ENCODE measurements at regions not wholly inside any gene's neighbourhood (a gene's known extent, or its start where the extent isn't known, plus 50 kb on each side); places are given as distances from the start of the nearest gene placed in this dataset.

- Histone ChIP-seq H3K79me2 (ENCODE audit: insufficient read depth, low read length) (no peaks in the 10 kb centered on the region), H3K9ac (ENCODE audit: low read depth, low read length, poor library complexity, severe bottlenecking) (no peak overlapping the region), H3K27me3 (ENCODE audit: insufficient read depth, low read length, poor library complexity, severe bottlenecking) (no peaks in the 10 kb centered on the region), H3F3A (ENCODE audit: low read depth) (no peaks in the 10 kb centered on the region), H3K4me2 (ENCODE audit: low read depth, low read length, poor library complexity, severe bottlenecking) (no peak overlapping the region), H3K9me2 (replicated peaks; ENCODE audit: low read depth, low read length) (no peaks in the 10 kb centered on the region), H3K4me3 (ENCODE audit: low read length, poor library complexity, severe bottlenecking) (no peak overlapping the region), H4K20me1 (ENCODE audit: insufficient read depth, low read length, poor library complexity, severe bottlenecking) (no peaks in the 10 kb centered on the region), H3K4me1 (ENCODE audit: insufficient read depth, low read length, poor library complexity, severe bottlenecking) (no peaks in the 10 kb centered on the region), H3K9me3 (ENCODE audit: insufficient read depth, low read depth, low read length) (no peaks in the 10 kb centered on the region), H2AFZ (ENCODE audit: low read length) (no peak overlapping the region), H3K36me3 (ENCODE audit: insufficient read depth, low read length) (no peaks in the 10 kb centered on the region)
- no peak for TF ChIP-seq EZH2phosphoT487 (IDR thresholded peaks at IDR 0.05; ENCODE audit: borderline replicate concordance)
- TF ChIP-seq CTCF (conservative IDR thresholded peaks at IDR 0.05; ENCODE audit: low read length): no peak
Measured at GRCh38 chr7:41451826-41452225, 251.1 kb downstream of the INHBA start.

- Histone ChIP-seq H3K9ac (ENCODE audit: low read depth, low read length, poor library complexity, severe bottlenecking) (no peak overlapping the region), H2AFZ (ENCODE audit: low read length) (no peak overlapping the region), H3K9me2 (replicated peaks; ENCODE audit: low read depth, low read length) (no peaks in the 10 kb centered on the region), H3K9me3 (ENCODE audit: insufficient read depth, low read depth, low read length) (no peaks in the 10 kb centered on the region), H3K79me2 (ENCODE audit: insufficient read depth, low read length) (no peaks in the 10 kb centered on the region), H3K4me2 (ENCODE audit: low read depth, low read length, poor library complexity, severe bottlenecking) (no peak overlapping the region), H3K27me3 (ENCODE audit: insufficient read depth, low read length, poor library complexity, severe bottlenecking) (no peaks in the 10 kb centered on the region), H4K20me1 (ENCODE audit: insufficient read depth, low read length, poor library complexity, severe bottlenecking) (no peaks in the 10 kb centered on the region), H3K36me3 (ENCODE audit: insufficient read depth, low read length) (no peaks in the 10 kb centered on the region), H3F3A (ENCODE audit: low read depth) (no peaks in the 10 kb centered on the region), H3K4me3 (ENCODE audit: low read length, poor library complexity, severe bottlenecking) (no peak overlapping the region), H3K4me1 (ENCODE audit: insufficient read depth, low read length, poor library complexity, severe bottlenecking) (no peaks in the 10 kb centered on the region)
- TF ChIP-seq CTCF (conservative IDR thresholded peaks at IDR 0.05; ENCODE audit: low read length): no peak
Measured at GRCh38 chr7:41449694-41450093, 253.2 kb downstream of the INHBA start.

GRCh38 chr7:41449286-41449685 is 253.6 kb downstream of the INHBA start:
- Histone ChIP-seq H3K27me3 (ENCODE audit: insufficient read depth, low read length, poor library complexity, severe bottlenecking) (no peaks in the 10 kb centered on the region), H3K4me2 (ENCODE audit: low read depth, low read length, poor library complexity, severe bottlenecking) (no peak overlapping the region), H3K4me1 (ENCODE audit: insufficient read depth, low read length, poor library complexity, severe bottlenecking) (no peaks in the 10 kb centered on the region), H3K9me2 (replicated peaks; ENCODE audit: low read depth, low read length) (no peaks in the 10 kb centered on the region), H3K36me3 (ENCODE audit: insufficient read depth, low read length) (no peaks in the 10 kb centered on the region), H3K9me3 (ENCODE audit: insufficient read depth, low read depth, low read length) (no peaks in the 10 kb centered on the region), H2AFZ (ENCODE audit: low read length) (no peak overlapping the region), H3K79me2 (ENCODE audit: insufficient read depth, low read length) (no peaks in the 10 kb centered on the region), H3F3A (ENCODE audit: low read depth) (no peaks in the 10 kb centered on the region), H4K20me1 (ENCODE audit: insufficient read depth, low read length, poor library complexity, severe bottlenecking) (no peaks in the 10 kb centered on the region), H3K9ac (ENCODE audit: low read depth, low read length, poor library complexity, severe bottlenecking) (no peak overlapping the region), H3K4me3 (ENCODE audit: low read length, poor library complexity, severe bottlenecking) (no peak overlapping the region)
- TF ChIP-seq EZH2phosphoT487 (IDR thresholded peaks at IDR 0.05; ENCODE audit: borderline replicate concordance): no peak

GRCh38 chr7:41448104-41448503 is 254.8 kb downstream of the INHBA start:
- H3K4me3 ChIP-seq (ENCODE audit: low read length, poor library complexity, severe bottlenecking): no peak overlapping the region
- no peaks in the 10 kb centered on the region for H3K9me2 ChIP-seq (replicated peaks; ENCODE audit: low read depth, low read length)
- H3K4me2 ChIP-seq (ENCODE audit: low read depth, low read length, poor library complexity, severe bottlenecking): no peak overlapping the region
- H3K79me2 ChIP-seq (ENCODE audit: insufficient read depth, low read length): no peaks in the 10 kb centered on the region
- H4K20me1 ChIP-seq (ENCODE audit: insufficient read depth, low read length, poor library complexity, severe bottlenecking): no peaks in the 10 kb centered on the region
- no peak overlapping the region for H2AFZ ChIP-seq (ENCODE audit: low read length)
- H3K36me3 ChIP-seq (ENCODE audit: insufficient read depth, low read length): no peaks in the 10 kb centered on the region
- no peaks in the 10 kb centered on the region for H3K9me3 ChIP-seq (ENCODE audit: insufficient read depth, low read depth, low read length)
- H3K27me3 ChIP-seq (ENCODE audit: insufficient read depth, low read length, poor library complexity, severe bottlenecking): no peaks in the 10 kb centered on the region
- H3F3A ChIP-seq (ENCODE audit: low read depth): no peaks in the 10 kb centered on the region
- no peaks in the 10 kb centered on the region for H3K4me1 ChIP-seq (ENCODE audit: insufficient read depth, low read length, poor library complexity, severe bottlenecking)
- TF ChIP-seq CTCF (conservative IDR thresholded peaks at IDR 0.05; ENCODE audit: low read length) (no peak), EZH2phosphoT487 (IDR thresholded peaks at IDR 0.05; ENCODE audit: borderline replicate concordance) (no peak)
- H3K9ac ChIP-seq (ENCODE audit: low read depth, low read length, poor library complexity, severe bottlenecking): no peak overlapping the region
